Kidney epithelial cell (primary cell): ENCODE measurements at regions not wholly inside any gene's neighbourhood (a gene's known extent, or its start where the extent isn't known, plus 50 kb on each side); places are given as distances from the start of the nearest gene placed in this dataset.

Source experiments
- DNase-seq: peaks from one replicate; pipeline ENCODE4 v3.0.0-alpha.2; 2010; ENCODE audit warnings: low read depth
- H3K27me3 ChIP-seq: 2 replicates; pipeline ENCODE4 v1.6.0; 2011; ENCODE audit warnings: low read length; ENCODE audit not compliant: control insufficient read depth, insufficient read depth
- H3K36me3 ChIP-seq: 2 replicates; pipeline ENCODE4 v1.5.1; 2011; ENCODE audit warnings: low read length; ENCODE audit not compliant: control insufficient read depth, insufficient read depth
- H3K4me3 ChIP-seq: 2 replicates; pipeline ENCODE4 v1.5.1; 2011; ENCODE audit warnings: low read depth, mild to moderate bottlenecking, control low read depth, low read length
- TF ChIP-seq, protein P1 (sequence below): IDR thresholded peaks from 2 replicates; pipeline ENCODE4 v1.5.1; 2011; ENCODE audit warnings: mild to moderate bottlenecking, moderate library complexity, low read length, control low read depth, inconsistent platforms; ENCODE audit not compliant: insufficient read depth, poor library complexity, severe bottlenecking

- no peak for DNase-seq
- Histone ChIP-seq H3K36me3 (no peaks in the 10 kb centered on the region), H3K27me3 (peaks cover 57% of the 10 kb centered on the region), H3K4me3 (no peak overlapping the region)
- TF ChIP-seq, protein P1, sequence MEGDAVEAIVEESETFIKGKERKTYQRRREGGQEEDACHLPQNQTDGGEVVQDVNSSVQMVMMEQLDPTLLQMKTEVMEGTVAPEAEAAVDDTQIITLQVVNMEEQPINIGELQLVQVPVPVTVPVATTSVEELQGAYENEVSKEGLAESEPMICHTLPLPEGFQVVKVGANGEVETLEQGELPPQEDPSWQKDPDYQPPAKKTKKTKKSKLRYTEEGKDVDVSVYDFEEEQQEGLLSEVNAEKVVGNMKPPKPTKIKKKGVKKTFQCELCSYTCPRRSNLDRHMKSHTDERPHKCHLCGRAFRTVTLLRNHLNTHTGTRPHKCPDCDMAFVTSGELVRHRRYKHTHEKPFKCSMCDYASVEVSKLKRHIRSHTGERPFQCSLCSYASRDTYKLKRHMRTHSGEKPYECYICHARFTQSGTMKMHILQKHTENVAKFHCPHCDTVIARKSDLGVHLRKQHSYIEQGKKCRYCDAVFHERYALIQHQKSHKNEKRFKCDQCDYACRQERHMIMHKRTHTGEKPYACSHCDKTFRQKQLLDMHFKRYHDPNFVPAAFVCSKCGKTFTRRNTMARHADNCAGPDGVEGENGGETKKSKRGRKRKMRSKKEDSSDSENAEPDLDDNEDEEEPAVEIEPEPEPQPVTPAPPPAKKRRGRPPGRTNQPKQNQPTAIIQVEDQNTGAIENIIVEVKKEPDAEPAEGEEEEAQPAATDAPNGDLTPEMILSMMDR: no peak
Observed at GRCh38 chr17:79216391-79216790, 141.8 kb downstream of the ENGASE start.

- Histone ChIP-seq H3K27me3 (peaks cover 54% of the 10 kb centered on the region), H3K4me3 (no peak overlapping the region), H3K36me3 (no peaks in the 10 kb centered on the region)
- DNase-seq: no peak
- TF ChIP-seq, protein P1: no peak
Observed at GRCh38 chr17:79215631-79216030, 141.0 kb downstream of the ENGASE start.

DNA sequence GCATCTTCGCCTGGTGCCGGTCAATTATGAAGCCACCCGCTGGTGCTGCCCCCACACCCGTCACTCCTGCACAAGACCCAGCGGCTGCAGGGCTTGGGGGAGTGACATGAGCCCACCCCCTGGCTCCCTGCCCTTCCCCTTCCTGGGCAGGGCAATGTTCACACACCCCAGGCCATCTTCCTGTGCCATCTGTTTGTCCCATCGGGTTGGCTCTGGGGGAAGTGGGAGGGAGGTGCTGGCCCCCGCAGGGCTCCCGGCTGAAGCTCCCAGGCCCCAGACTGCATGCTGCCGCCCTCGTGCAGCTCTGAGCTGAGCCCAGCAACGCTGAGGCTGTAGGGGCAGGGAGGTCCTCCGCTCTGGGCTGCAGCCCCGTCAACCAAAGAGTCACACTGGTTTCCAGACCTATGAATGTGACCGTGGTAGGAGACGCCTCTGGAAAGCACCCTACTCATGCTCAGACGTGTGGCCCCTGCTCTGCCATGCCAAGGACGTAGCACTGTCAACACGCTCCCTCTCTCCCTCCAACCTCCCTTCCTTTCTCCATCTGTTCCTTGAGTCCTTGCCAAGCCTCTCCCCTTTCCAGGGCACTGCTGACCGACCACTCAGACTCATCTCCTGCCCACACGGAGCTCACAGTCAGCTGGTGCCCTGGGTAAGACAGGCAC is 140.4 kb downstream of the ENGASE start:
- H3K36me3 ChIP-seq: no peaks in the 10 kb centered on the region
- DNase-seq: no peak
- TF ChIP-seq, protein P1: no peak
- H3K27me3 ChIP-seq: peaks cover 49% of the 10 kb centered on the region
- no peak overlapping the region for H3K4me3 ChIP-seq

GRCh38 chr17:79214459-79214858 is 139.8 kb downstream of the ENGASE start:
- no peaks in the 10 kb centered on the region for H3K36me3 ChIP-seq
- TF ChIP-seq, protein P1: no peak
- DNase-seq: no peak
- H3K4me3 ChIP-seq: no peak overlapping the region
- H3K27me3 ChIP-seq: peaks cover 44% of the 10 kb centered on the region

DNA sequence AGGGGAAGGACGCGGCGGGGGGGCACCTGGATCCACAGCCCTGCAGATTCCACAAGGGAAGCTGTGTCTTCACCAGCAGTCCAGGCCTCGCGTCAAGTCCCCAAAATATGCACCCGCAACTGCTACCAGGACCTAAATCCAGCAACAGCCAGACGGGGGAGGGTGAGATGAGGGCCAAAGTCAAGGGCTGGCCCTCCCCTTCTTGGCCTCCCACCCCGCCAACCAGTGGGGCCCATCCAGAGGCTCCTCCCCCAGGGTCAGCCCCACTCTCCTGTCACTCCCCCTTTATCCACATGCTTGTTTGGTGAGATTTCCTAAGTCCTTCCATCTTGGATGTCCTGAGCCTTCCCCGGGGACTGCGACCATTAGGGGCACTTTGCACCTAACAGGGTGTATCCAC is 138.7 kb downstream of the ENGASE start:
- TF ChIP-seq, protein P1: no peak
- H3K36me3 ChIP-seq: no peaks in the 10 kb centered on the region
- no peak overlapping the region for H3K4me3 ChIP-seq
- no peak for DNase-seq
- H3K27me3 ChIP-seq: peaks cover 35% of the 10 kb centered on the region
